Smooth muscle cell (in vitro differentiated cells): ENCODE measurements at regions not wholly inside any gene's neighbourhood (a gene's known extent, or its start where the extent isn't known, plus 50 kb on each side); places are given as distances from the start of the nearest gene placed in this dataset.

ENCODE experiments used
- DNase-seq: peaks from one replicate; lab custom pipeline; 2025; ENCODE audit not compliant: unreplicated experiment; lab: John Stamatoyannopoulos, UW
- H2AFZ ChIP-seq: fragments of 200-600 bp; sonication (generic); 2 replicates; pipeline ENCODE4 v1.6.0; 2016; ENCODE audit warnings: antibody characterized with exemption, low read depth, mild to moderate bottlenecking
- H3F3A ChIP-seq: fragments of 200-600 bp; sonication (generic); 2 replicates; pipeline ENCODE4 v1.6.0; 2017; ENCODE audit warnings: antibody characterized with exemption, low read depth
- H3K27ac ChIP-seq: fragments of 200-600 bp; sonication (generic); 2 replicates; pipeline ENCODE4 v1.5.1; 2016; ENCODE audit warnings: low read depth, mild to moderate bottlenecking
- H3K27me3 ChIP-seq: fragments of 200-600 bp; sonication (generic); 2 replicates; pipeline ENCODE4 v1.6.1; 2016; ENCODE audit warnings: low read depth, mild to moderate bottlenecking
- H3K36me3 ChIP-seq: fragments of 200-600 bp; sonication (generic); 2 replicates; pipeline ENCODE4 v1.5.1; 2016; ENCODE audit warnings: low read depth
- H3K4me1 ChIP-seq: fragments of 200-600 bp; sonication (generic); 2 replicates; pipeline ENCODE4 v1.5.1; 2016; ENCODE audit warnings: low read depth
- H3K4me2 ChIP-seq: fragments of 200-600 bp; sonication (generic); 2 replicates; pipeline ENCODE4 v1.6.0; 2016; ENCODE audit warnings: mild to moderate bottlenecking
- H3K4me3 ChIP-seq: fragments of 200-600 bp; sonication (generic); 2 replicates; pipeline ENCODE4 v1.5.1; 2016; ENCODE audit warnings: mild to moderate bottlenecking
- H3K79me2 ChIP-seq: fragments of 200-600 bp; sonication (generic); 2 replicates; pipeline ENCODE4 v1.6.0; 2016; ENCODE audit warnings: low read depth, mild to moderate bottlenecking
- H3K9ac ChIP-seq: fragments of 200-600 bp; sonication (generic); 2 replicates; pipeline ENCODE4 v1.6.0; 2016; ENCODE audit warnings: low read depth
- H3K9me3 ChIP-seq: fragments of 200-600 bp; sonication (generic); replicated peaks from 2 replicates; pipeline ENCODE4 v1.5.1; 2016; ENCODE audit warnings: low read depth
- H4K20me1 ChIP-seq: fragments of 200-600 bp; sonication (generic); 2 replicates; pipeline ENCODE4 v1.6.0; 2016; ENCODE audit warnings: low read depth
- WGBS: methylation state at CpG from one replicate; pipeline ENCODE4 v1.1.7; 2016; ENCODE audit warnings: low lambda C conversion rate; 5-methylcytosine and 5-hydroxymethylcytosine counted together
- TF ChIP-seq, protein P1 (sequence below): fragments of 200-600 bp; sonication (generic); IDR thresholded peaks from 2 replicates; pipeline ENCODE4 v1.5.1; 2017; ENCODE audit warnings: borderline replicate concordance, mild to moderate bottlenecking, antibody characterized with exemption; ENCODE audit not compliant: insufficient read depth, poor library complexity, severe bottlenecking

DNA sequence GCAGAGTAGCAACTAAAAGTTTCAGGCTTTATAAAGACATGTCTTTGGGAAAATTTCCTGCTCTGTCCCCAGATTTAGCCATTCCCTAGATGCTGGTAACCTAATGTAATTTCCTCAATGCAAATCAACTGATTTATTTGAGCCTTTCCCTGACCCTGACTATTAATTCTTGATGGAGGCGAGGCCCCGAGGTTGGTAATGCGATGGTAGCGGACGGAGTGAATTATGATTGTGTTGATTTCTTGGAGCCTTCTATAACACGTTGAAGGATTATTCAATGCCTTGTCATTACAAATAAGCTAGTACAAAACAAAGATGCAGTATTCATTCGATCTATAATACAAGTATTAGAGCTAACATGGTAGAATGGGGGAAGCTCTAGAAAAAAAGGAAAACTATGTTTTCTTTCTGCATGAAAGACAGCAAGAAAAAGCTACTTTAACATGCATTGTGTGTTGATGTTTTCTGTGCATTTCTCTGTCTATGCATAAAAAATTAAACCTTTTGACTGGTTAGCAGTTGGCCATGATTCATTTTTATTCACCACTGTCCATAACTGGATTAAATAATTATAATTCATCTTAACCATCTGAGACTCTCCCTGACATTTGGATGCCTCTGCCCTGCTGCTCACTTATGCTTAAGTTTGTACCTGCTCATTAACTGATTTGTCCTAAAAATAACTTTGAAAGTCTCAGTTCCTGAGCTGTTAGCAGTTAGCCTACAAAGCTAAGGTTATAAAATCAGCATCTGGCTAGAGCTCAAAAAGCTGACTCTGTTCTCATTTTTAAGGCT is 490.2 kb upstream of the NUDT12 start:
- H3F3A ChIP-seq, result no peaks in the 10 kb centered on the region
- no peaks in the 10 kb centered on the region for H3K36me3 ChIP-seq
- WGBS, result 97% methylated on average over 7 of the region's 7 CpGs
- DNase-seq, result no peak
- H3K4me3 ChIP-seq, result no peak overlapping the region
- no peaks in the 10 kb centered on the region for H3K79me2 ChIP-seq
- H3K27ac ChIP-seq, result no peak overlapping the region
- H2AFZ ChIP-seq, result no peak overlapping the region
- no peaks in the 10 kb centered on the region for H3K9me3 ChIP-seq
- H3K4me1 ChIP-seq, result no peaks in the 10 kb centered on the region
- no peak overlapping the region for H3K4me2 ChIP-seq
- no peak overlapping the region for H3K9ac ChIP-seq
- TF ChIP-seq, protein P1, sequence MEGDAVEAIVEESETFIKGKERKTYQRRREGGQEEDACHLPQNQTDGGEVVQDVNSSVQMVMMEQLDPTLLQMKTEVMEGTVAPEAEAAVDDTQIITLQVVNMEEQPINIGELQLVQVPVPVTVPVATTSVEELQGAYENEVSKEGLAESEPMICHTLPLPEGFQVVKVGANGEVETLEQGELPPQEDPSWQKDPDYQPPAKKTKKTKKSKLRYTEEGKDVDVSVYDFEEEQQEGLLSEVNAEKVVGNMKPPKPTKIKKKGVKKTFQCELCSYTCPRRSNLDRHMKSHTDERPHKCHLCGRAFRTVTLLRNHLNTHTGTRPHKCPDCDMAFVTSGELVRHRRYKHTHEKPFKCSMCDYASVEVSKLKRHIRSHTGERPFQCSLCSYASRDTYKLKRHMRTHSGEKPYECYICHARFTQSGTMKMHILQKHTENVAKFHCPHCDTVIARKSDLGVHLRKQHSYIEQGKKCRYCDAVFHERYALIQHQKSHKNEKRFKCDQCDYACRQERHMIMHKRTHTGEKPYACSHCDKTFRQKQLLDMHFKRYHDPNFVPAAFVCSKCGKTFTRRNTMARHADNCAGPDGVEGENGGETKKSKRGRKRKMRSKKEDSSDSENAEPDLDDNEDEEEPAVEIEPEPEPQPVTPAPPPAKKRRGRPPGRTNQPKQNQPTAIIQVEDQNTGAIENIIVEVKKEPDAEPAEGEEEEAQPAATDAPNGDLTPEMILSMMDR, result no peak
- H4K20me1 ChIP-seq, result no peaks in the 10 kb centered on the region
- no peaks in the 10 kb centered on the region for H3K27me3 ChIP-seq

DNA sequence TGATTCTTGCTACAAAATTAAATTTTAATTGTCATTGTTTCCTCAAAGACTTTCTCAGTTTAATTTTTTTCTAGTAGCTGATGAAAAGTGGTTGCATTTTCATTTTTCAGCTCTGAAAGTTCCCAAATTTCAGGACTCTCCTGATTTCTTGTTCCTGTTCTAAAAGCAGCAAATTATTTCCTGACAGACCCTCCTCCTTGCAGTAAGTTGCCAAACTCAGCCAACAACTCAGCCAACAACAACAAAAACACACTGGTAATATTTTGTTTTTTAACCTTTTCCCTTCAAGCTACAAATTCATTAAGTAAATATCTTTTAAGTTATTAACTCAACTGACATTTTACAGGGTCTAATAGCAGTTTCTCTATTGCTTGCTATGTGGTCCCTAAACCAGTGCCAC is 487.8 kb upstream of the NUDT12 start:
- Histone ChIP-seq H3K27ac (no peak overlapping the region), H3K4me1 (no peaks in the 10 kb centered on the region), H3K4me3 (no peak overlapping the region), H3F3A (no peaks in the 10 kb centered on the region), H3K4me2 (no peak overlapping the region), H3K9me3 (no peaks in the 10 kb centered on the region), H2AFZ (no peak overlapping the region), H3K27me3 (no peaks in the 10 kb centered on the region), H3K36me3 (no peaks in the 10 kb centered on the region), H4K20me1 (no peaks in the 10 kb centered on the region), H3K9ac (no peak overlapping the region), H3K79me2 (no peaks in the 10 kb centered on the region)
- TF ChIP-seq, protein P1, result no peak
- no peak for DNase-seq

DNA sequence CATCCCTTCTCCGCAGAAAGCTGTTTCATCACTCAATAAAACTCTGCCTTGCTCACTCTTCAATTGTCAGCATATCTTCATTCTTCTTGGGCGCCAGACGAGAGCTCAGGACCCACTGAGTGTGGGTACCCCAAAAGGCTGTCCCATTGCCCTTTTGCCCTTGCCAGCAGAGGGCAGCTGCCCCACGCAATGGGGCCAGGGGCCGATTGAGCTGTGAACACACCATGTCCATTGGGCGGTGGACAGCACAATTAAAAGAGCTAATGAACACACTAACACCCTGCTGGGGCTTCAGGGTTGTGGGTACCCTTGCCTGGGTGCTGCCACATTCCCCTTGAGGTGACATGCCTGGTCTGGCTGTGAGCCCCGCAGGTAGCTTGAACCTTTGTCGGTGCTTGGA is 487.2 kb upstream of the NUDT12 start:
- TF ChIP-seq, protein P1, result no peak
- no peak overlapping the region for H3K27ac ChIP-seq
- H3K4me3 ChIP-seq, result no peak overlapping the region
- no peak for DNase-seq
- H3K36me3 ChIP-seq, result no peaks in the 10 kb centered on the region
- no peaks in the 10 kb centered on the region for H3K27me3 ChIP-seq
- 95% methylated on average over 8 of the region's 8 CpGs for WGBS
- no peaks in the 10 kb centered on the region for H3K9me3 ChIP-seq
- H3K9ac ChIP-seq, result no peak overlapping the region
- no peaks in the 10 kb centered on the region for H3K4me1 ChIP-seq
- H2AFZ ChIP-seq, result no peak overlapping the region
- no peaks in the 10 kb centered on the region for H3K79me2 ChIP-seq
- H4K20me1 ChIP-seq, result no peaks in the 10 kb centered on the region
- no peaks in the 10 kb centered on the region for H3F3A ChIP-seq
- H3K4me2 ChIP-seq, result no peak overlapping the region

DNA sequence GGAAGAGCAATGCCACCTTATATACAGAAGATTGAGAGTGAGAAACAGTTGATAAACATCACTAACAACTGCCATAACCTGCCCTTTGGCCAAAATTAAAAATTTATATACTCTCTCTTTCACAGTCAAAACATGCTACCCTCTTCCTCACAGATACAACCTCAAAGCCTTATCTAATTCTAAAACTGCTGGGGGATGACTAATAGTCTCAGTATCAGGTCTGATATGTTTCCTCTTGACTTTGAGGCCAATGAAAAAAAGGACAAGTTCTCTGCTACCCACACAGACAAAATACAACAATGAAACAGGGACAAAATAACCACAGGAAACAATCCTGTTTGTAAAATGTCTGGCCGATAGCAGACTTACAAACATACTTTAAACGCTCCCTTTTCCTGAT is 485.6 kb upstream of the NUDT12 start:
- H3K4me2 ChIP-seq, result peak overlapping the region; percentile 52
- WGBS, result 30% methylated on average over 2 of the region's 2 CpGs
- H3K9me3 ChIP-seq, result no peaks in the 10 kb centered on the region
- no peaks in the 10 kb centered on the region for H3K79me2 ChIP-seq
- peak overlapping the region; percentile 28 for H3K27ac ChIP-seq
- TF ChIP-seq, protein P1, result no peak
- no peaks in the 10 kb centered on the region for H3K36me3 ChIP-seq
- no peaks in the 10 kb centered on the region for H3K27me3 ChIP-seq
- H2AFZ ChIP-seq, result peak overlapping the region; percentile 58
- no peaks in the 10 kb centered on the region for H3K4me1 ChIP-seq
- no peak overlapping the region for H3K9ac ChIP-seq
- no peaks in the 10 kb centered on the region for H4K20me1 ChIP-seq
- H3F3A ChIP-seq, result no peaks in the 10 kb centered on the region
- H3K4me3 ChIP-seq, result no peak overlapping the region
- no peak for DNase-seq
